ENCODE measurements at regions not wholly inside any gene's neighbourhood (a gene's known extent, or its start where the extent isn't known, plus 50 kb on each side); places are given as distances from the start of the nearest gene placed in this dataset.

GRCh38 chrX:151825925-151826485 is 86.7 kb upstream of the MAGEA4 start:
- Histone ChIP-seq H3F3A (ENCODE audit: insufficient read depth, low read length, poor library complexity, severe bottlenecking) (no peaks in the 10 kb centered on the region), H3K27me3 (ENCODE audit: insufficient read depth, low read depth, low read length) (no peaks in the 10 kb centered on the region), H3K27ac (ENCODE audit: low read length) (peak overlapping the region; percentile 78), H2AFZ (ENCODE audit: low read depth, low read length) (no peak overlapping the region), H3K9me2 (ENCODE audit: insufficient read depth, low read length) (no peaks in the 10 kb centered on the region), H4K20me1 (ENCODE audit: insufficient read depth) (no peaks in the 10 kb centered on the region), H3K4me3 (ENCODE audit: low read length) (no peak overlapping the region), H3K9me3 (ENCODE audit: low read length) (no peaks in the 10 kb centered on the region), H3K9ac (ENCODE audit: low read length) (peak overlapping the region; percentile 31), H3K36me3 (ENCODE audit: insufficient read depth, low read length) (no peaks in the 10 kb centered on the region), H3K4me2 (ENCODE audit: low read length) (no peak overlapping the region), H3K79me2 (replicated peaks; ENCODE audit: insufficient read depth, low read length) (no peaks in the 10 kb centered on the region)
- TF ChIP-seq EZH2 (IDR thresholded peaks at IDR 0.05; ENCODE audit: borderline replicate concordance, insufficient read depth, low read length, poor library complexity, severe bottlenecking) (no peak), TAF1 (IDR thresholded peaks at IDR 0.05; ENCODE audit: low read depth) (no peak), CTCF (IDR thresholded peaks at IDR 0.05; ENCODE audit: poor library complexity, severe bottlenecking) (peak; percentile 5), RAD21 (conservative IDR thresholded peaks at IDR 0.05) (no peak), EP300 (conservative IDR thresholded peaks at IDR 0.05; ENCODE audit: poor library complexity, severe bottlenecking) (peak; percentile 52), MXI1 (conservative IDR thresholded peaks at IDR 0.05; ENCODE audit: poor library complexity, severe bottlenecking) (no peak), REST (IDR thresholded peaks at IDR 0.05; ENCODE audit: borderline replicate concordance) (no peak), SMC3 (conservative IDR thresholded peaks at IDR 0.05; ENCODE audit: poor library complexity) (peak; percentile 18), POLR2AphosphoS5 (IDR thresholded peaks at IDR 0.05) (peak; percentile 33)

- no peaks in the 10 kb centered on the region for H3K27me3 ChIP-seq (ENCODE audit: insufficient read depth, low read depth, low read length)
- H3F3A ChIP-seq (ENCODE audit: insufficient read depth, low read length, poor library complexity, severe bottlenecking) = no peaks in the 10 kb centered on the region
- no peak overlapping the region for H3K9ac ChIP-seq (ENCODE audit: low read length)
- H3K9me3 ChIP-seq (ENCODE audit: low read length) = no peaks in the 10 kb centered on the region
- TF ChIP-seq SMC3 (conservative IDR thresholded peaks at IDR 0.05; ENCODE audit: poor library complexity) = no peak
- H3K79me2 ChIP-seq (replicated peaks; ENCODE audit: insufficient read depth, low read length) = no peaks in the 10 kb centered on the region
- H3K4me2 ChIP-seq (ENCODE audit: low read length) = no peak overlapping the region
- no peaks in the 10 kb centered on the region for H3K36me3 ChIP-seq (ENCODE audit: insufficient read depth, low read length)
- no peaks in the 10 kb centered on the region for H3K9me2 ChIP-seq (ENCODE audit: insufficient read depth, low read length)
- no peak overlapping the region for H3K27ac ChIP-seq (ENCODE audit: low read length)
- no peak overlapping the region for H3K4me3 ChIP-seq (ENCODE audit: low read length)
- H2AFZ ChIP-seq (ENCODE audit: low read depth, low read length) = no peak overlapping the region
- no peaks in the 10 kb centered on the region for H4K20me1 ChIP-seq (ENCODE audit: insufficient read depth)
Observed at GRCh38 chrX:151828439-151829080, 84.1 kb upstream of the MAGEA4 start.
